ENCODE measurements at regions not wholly inside any gene's neighbourhood (a gene's known extent, or its start where the extent isn't known, plus 50 kb on each side); places are given as distances from the start of the nearest gene placed in this dataset.

- TF ChIP-seq CTCF (IDR thresholded peaks at IDR 0.05) (no peak), POLR2A (IDR thresholded peaks at IDR 0.05) (no peak)
Measured at GRCh38 chr3:5531039-5531438, 343.5 kb downstream of the EDEM1 start.

All from testis (tissue), 2 donors.